Mammary epithelial cell (primary cell): ENCODE measurements at regions not wholly inside any gene's neighbourhood (a gene's known extent, or its start where the extent isn't known, plus 50 kb on each side); places are given as distances from the start of the nearest gene placed in this dataset.

Experiments
- EZH2 ChIP-seq: IDR thresholded peaks from 2 replicates; pipeline ENCODE4 v1.6.1; 2012; ENCODE audit warnings: low read length, inconsistent platforms, borderline replicate concordance
- TF ChIP-seq, protein P1 (sequence below), 2 donors: IDR thresholded peaks in 1 of 2; conservative IDR thresholded peaks in 1 of 2; 2 replicates each; pipeline ENCODE4 v1.5.1; 2011 to 2012; ENCODE audit warnings: inconsistent platforms in 2 of 2, low read length in 2 of 2, mild to moderate bottlenecking in 2 of 2, control low read depth in 1 of 2, low read depth in 1 of 2; ENCODE audit not compliant: insufficient read depth in 1 of 2; ENCODE audit errors: extremely low read depth in 1 of 2

DNA sequence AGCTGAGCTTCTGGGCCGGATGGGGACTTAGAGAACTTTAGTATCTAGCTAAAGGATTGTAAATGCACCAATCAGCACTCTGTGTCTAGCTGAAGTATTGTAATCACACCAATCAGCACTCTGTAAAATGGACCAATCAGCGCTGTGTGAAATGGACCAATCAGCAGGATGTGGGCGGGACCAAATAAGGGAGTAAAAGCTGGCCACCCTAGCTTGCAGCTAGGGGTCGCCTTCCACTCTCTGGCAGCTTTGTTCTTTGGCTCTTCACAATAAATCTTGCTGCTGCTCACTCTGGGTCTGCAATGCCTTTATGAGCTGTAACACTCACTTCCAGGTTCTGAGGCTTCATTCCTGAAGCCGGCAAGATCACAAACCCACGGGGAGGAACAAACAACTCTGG is 354.0 kb downstream of the PRR16 start:
- TF ChIP-seq, protein P1, sequence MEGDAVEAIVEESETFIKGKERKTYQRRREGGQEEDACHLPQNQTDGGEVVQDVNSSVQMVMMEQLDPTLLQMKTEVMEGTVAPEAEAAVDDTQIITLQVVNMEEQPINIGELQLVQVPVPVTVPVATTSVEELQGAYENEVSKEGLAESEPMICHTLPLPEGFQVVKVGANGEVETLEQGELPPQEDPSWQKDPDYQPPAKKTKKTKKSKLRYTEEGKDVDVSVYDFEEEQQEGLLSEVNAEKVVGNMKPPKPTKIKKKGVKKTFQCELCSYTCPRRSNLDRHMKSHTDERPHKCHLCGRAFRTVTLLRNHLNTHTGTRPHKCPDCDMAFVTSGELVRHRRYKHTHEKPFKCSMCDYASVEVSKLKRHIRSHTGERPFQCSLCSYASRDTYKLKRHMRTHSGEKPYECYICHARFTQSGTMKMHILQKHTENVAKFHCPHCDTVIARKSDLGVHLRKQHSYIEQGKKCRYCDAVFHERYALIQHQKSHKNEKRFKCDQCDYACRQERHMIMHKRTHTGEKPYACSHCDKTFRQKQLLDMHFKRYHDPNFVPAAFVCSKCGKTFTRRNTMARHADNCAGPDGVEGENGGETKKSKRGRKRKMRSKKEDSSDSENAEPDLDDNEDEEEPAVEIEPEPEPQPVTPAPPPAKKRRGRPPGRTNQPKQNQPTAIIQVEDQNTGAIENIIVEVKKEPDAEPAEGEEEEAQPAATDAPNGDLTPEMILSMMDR (conservative IDR thresholded peaks at IDR 0.05 in 1 of 2, IDR thresholded peaks at IDR 0.05 in 1 of 2; ENCODE audit: extremely low read depth in 1 of 2, insufficient read depth in 1 of 2, low read depth in 1 of 2, low read length in 2 of 2), result no peak
- no peak for TF ChIP-seq EZH2
